ENCODE measurements at regions not wholly inside any gene's neighbourhood (a gene's known extent, or its start where the extent isn't known, plus 50 kb on each side); places are given as distances from the start of the nearest gene placed in this dataset.

- no peak for TF ChIP-seq CTCF (conservative IDR thresholded peaks at IDR 0.05; ENCODE audit: low read depth, low read length)
- no peak overlapping the region for H3K4me3 ChIP-seq (ENCODE audit: low read depth, low read length)
- no peak for DNase-seq (ENCODE audit: low read depth)
Observed at GRCh38 chr22:48391171-48391711, 1436.4 kb downstream of the BRD1 start.

- TF ChIP-seq CTCF (conservative IDR thresholded peaks at IDR 0.05; ENCODE audit: low read depth, low read length) = no peak
- no peak for DNase-seq (ENCODE audit: low read depth)
- H3K4me3 ChIP-seq (ENCODE audit: low read depth, low read length) = no peak overlapping the region
Observed at GRCh38 chr22:48389916-48390315, 1437.8 kb downstream of the BRD1 start.

- no peak for TF ChIP-seq CTCF (conservative IDR thresholded peaks at IDR 0.05; ENCODE audit: low read depth, low read length)
- no peak overlapping the region for H3K4me3 ChIP-seq (ENCODE audit: low read depth, low read length)
- no peak for DNase-seq (ENCODE audit: low read depth)
Observed at GRCh38 chr22:48382197-48382596, 1445.5 kb downstream of the BRD1 start.

- DNase-seq (ENCODE audit: low read depth) = no peak
- no peak for TF ChIP-seq CTCF (conservative IDR thresholded peaks at IDR 0.05; ENCODE audit: low read depth, low read length)
- H3K4me3 ChIP-seq (ENCODE audit: low read depth, low read length) = no peak overlapping the region
Observed at GRCh38 chr22:48380016-48380665, 1447.5 kb downstream of the BRD1 start.

GRCh38 chr22:48379371-48379770 lies 1448.3 kb downstream of the BRD1 start:
- TF ChIP-seq CTCF (conservative IDR thresholded peaks at IDR 0.05; ENCODE audit: low read depth, low read length) = no peak
- DNase-seq (ENCODE audit: low read depth) = no peak
- no peak overlapping the region for H3K4me3 ChIP-seq (ENCODE audit: low read depth, low read length)

GRCh38 chr22:48378673-48379072 lies 1449.0 kb downstream of the BRD1 start:
- TF ChIP-seq CTCF (conservative IDR thresholded peaks at IDR 0.05; ENCODE audit: low read depth, low read length) = no peak
- no peak for DNase-seq (ENCODE audit: low read depth)
- no peak overlapping the region for H3K4me3 ChIP-seq (ENCODE audit: low read depth, low read length)
